GM18499 (cell line): ENCODE measurements at regions not wholly inside any gene's neighbourhood (a gene's known extent, or its start where the extent isn't known, plus 50 kb on each side); places are given as distances from the start of the nearest gene placed in this dataset.
A peak's percentile ranks its signal among the peaks of the same experiment; 100 is the strongest.

ENCODE experiments used
- ATAC-seq: cut with Tn5 transposase; IDR thresholded peaks from one replicate; pipeline ENCODE4 v1.9.1; 2021; ENCODE audit warnings: moderate number of reproducible peaks; ENCODE audit not compliant: insufficient read depth, unreplicated experiment

DNA sequence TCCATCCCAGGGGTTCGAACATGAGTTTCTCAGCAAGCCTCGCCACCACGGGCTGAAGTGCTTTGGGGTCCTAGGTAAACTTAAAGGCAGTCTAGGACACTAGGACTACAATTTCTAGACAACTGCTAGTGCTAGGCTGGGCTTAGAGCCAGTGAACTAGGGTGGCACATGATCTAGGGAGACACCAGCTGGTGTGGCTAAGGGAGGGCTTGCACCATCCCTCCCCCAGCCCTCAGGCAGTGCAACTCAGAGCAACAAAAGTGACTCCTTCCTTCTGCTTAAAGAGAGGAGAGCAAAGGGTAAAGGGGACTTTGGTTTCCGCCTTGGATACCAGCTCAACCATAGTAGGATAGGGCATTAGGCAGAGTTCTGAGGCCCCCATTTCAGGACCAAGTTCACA is 162.5 kb upstream of the AFF2 start:
- no peak for ATAC-seq

DNA sequence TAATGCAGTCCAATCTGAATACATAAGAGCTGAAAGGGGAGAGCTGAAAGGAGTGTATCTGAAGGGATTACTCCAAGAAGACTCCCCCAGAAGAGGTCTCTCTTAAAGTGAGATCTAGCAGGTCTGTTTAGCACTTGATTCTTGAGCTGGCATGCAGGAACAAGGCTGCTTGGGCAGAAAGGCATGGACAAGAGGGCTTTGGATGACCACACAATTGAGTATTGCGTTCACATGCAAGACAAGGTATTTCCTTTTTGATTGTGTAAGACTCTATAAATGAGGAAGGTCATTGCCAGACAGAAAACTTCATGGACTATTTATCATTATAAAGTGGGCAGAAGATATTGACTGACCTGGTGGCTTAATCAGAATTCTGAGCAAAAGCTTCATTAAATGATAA is 145.5 kb upstream of the AFF2 start:
- ATAC-seq = no peak

DNA sequence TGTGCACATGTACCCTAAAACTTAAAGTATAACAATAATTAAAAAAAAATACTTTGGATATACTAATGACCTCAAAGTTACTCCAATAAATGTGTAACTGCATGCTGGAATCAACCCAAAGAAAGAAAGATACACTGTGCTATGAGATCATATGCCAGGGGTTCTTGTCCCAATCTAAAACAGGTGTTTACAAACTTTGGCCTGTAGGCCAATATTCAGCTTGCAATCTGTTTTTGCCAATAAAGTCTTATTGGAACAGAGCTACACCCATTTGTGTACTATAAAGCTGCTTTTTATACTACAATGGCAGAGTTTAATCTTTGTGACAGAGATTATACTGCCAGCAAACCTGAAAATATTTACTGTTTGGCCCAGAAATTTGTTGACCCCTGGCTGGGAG is 138.8 kb upstream of the AFF2 start:
- ATAC-seq = no peak

DNA sequence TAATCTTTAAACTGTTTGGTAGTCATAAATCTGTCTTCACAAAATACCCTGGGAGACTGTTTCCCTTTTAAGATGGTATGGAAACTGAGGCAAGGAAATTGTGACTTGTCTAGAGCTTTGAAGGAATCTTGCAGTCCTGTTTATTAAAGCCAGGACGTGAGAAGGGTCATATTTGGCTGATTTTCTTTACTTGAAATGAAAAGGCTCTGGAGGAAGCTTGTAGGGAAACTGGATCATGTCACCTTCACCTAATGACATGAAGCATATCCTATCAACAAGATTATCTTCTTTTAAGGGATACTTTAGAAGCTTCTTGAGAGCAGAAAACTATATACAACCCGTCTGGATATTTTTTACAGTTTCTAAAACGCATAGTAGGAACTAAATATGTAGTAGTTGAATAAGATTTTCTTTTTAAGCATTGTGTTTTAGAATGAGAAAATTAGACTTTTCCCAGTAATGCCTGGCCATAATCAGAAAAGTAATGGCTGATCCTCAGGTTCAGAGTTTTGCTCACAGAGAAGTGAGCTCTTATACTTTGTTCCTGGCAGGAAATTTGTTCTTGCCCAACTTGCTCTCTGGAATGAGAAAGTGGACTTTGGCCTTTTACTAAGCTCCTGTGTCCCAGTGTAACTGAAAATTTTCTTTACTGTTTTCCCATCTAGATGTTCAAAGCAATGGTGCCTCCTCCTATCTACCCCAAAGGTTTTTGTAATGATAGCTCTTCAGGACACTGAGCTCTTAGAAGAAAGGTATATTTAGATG is 136.8 kb upstream of the AFF2 start:
- no peak for ATAC-seq

DNA sequence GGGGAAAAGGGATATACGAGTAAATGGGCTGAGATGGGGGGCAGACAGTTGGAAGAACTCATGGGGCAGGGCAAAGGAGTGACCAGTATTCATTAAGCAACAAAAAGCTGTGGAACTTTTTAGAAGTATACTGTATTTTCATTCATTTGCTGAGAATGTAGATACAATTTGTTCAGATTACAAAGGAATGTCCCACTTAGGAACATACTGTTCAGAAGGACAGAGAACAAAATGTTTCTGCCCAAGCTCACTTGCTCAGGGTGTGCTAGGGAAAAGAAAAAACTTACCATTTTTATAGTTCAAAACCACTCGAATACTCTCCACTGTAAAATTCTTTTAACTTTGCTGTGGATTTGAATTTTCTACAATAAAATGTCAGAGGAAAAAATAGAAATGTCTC is 135.2 kb upstream of the AFF2 start:
- no peak for ATAC-seq

DNA sequence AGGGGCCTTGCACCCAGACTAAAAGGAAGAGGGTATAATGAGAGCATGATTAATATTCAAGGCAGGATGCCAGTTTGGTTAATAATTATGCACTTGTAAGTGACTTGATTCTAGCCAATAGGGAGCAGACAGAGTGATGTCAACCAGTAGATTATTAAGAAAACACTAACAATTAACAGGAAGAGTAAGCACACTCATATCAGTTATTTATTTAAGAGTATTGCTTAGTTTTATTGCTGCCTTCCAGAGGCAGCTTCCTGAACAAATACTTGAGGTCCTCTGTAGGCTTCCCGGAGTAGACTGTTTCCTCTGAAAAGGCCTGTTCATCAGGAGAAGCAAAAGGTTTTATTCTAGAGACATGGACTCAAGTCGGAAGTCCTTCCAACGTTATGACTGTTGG is 129.1 kb upstream of the AFF2 start:
- no peak for ATAC-seq

DNA sequence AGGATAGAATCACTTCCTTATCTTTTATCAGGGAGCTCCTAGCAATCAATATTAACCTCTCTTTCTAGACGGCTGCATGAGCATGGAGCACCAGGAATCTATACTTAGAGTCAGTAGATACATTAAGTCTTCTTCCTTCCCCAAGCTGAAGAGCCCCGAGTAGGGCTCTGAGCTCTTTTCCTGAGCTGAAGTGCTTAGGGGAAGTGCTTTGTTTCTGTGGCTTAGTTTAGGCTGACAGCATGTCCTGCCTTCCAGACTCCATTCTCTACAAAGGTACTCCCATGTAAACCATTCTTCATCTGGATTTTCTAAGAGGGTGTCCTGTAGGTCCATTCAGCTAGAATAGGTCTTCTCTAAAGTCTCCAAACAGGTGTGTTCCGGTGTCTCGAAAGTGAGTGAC is 127.5 kb upstream of the AFF2 start:
- no peak for ATAC-seq

DNA sequence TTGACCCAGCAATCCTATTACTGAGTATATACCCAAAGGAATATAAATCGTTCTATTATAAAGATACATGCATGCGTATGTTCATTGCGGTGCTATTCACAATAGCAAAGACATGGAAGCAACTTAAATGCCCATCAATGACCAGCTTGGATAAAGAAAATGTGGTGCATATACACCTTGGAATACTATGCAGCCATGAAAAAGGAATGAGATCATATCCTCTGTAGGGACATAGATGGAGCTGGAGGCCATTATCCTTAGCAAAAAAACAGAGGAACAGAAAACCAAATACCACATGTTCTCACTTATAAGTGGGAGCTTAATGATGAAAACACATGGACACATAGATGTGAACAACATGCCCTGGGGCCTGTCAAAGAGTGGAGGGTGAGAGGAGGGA is 124.1 kb upstream of the AFF2 start:
- no peak for ATAC-seq

DNA sequence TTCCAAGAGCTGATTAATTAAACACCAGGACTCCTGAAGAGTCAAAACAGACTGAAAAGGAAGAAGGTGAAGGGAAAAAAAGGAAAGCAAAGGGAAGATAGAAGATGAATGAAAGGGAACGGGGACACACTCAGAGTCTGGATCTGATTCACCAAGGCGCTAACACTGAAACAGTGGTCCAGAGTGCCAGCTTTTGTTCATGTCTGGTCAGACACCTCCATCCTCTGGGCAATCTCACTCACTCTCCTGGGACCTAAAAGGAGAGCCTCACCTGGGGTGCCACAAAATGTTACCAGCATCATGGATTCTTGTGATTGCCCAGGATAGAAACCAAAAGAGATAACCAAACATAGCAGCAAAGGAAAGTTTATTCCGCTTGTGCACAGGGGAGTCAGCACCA is 120.3 kb upstream of the AFF2 start:
- no peak for ATAC-seq

DNA sequence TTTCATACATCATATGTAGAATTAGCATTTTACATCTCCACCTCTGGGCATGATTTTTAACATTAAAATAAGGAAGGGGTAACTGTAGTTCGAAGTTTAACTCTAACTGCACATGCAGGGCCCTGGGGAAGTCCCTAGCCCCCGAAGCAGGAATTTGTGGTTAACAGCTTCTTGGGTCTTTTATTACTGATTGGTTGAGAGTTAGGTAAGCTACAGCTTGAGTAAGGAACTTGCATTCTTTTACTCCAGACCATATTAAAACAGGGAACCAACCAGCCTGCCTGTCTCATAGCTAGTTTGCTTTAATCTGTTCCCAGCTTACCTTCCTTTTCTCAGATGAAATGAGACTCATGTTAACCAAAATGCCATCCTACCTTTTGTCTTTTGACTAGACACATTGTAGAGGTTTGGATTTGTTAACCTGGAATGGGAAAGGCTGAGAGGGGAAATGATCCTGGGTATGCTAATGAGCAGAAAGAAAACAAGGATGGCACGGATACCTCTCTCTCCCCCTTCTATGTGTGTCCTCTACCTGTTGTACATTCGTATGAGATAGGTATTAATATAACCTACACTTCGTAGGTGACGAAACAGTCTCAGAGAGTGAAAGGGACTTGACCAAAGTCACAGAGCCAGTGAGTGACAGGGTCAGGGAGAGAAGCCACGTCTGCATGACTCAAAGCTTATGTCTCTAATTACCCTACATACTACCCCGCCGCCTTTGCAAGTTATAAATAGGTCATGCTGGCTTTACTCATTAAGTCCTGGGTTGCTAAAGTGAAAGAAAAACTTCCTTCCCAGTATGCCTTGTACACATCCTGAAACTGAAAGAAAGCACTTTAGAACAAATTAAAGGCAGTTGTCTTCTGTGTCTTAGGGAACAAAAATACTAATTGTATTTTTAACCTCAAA is 119.5 kb upstream of the AFF2 start:
- peak; percentile 83 for ATAC-seq

DNA sequence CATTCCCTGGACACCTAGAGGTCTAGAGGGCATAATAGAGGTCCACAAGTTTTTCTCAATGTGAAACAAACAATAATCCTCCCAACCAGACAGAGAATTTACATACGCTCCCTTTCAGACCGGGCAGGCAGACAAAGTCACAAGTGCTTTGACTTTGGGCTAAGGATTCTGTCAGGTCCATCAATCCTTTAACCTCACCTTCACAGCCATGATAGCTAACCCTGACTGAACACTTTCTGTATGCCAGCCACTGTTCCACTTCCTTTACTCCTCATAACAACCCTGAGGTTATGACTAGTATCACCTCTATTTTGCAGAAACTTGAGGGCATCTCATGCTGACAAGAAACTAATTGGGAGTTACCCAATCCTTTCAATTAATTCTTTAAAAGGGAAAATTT is 118.8 kb upstream of the AFF2 start:
- peak; percentile 22 for ATAC-seq

DNA sequence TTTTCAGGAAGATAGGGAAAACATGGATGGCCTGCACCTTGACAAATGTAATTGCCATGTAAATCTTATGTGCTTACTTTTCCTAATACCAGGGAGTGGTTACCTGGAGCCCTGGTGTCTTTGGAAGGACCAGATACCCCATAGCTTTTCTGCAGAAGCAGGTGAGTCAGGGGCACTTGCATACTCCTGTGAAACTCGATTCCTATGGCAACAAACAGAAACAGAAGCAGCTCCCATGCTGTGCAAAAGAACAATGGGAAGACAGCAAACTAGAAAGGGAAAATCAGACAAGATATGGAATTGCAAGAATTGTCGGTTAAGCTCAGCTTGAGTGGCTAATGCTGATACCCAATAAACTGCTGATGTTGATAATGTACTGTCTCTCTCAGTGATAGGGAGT is 117.4 kb upstream of the AFF2 start:
- ATAC-seq = no peak

DNA sequence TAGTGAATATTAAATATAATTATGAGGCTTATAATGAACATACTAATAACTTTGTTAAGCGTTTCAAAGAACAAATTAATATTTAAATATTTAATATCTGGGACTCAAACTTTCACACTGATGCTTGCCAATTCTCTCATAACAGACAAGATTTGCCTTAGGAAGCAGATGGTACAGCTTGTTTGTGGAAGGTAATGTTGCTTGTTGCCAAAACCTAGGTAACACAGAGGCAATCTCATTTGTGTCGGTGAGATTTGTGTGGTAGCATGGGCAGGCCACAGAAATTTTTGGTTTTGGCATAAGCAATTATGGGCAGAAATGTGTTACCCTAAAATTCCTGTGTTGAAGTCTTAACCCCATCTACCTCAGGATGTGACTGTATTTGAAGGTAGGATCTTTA is 114.9 kb upstream of the AFF2 start:
- no peak for ATAC-seq

DNA sequence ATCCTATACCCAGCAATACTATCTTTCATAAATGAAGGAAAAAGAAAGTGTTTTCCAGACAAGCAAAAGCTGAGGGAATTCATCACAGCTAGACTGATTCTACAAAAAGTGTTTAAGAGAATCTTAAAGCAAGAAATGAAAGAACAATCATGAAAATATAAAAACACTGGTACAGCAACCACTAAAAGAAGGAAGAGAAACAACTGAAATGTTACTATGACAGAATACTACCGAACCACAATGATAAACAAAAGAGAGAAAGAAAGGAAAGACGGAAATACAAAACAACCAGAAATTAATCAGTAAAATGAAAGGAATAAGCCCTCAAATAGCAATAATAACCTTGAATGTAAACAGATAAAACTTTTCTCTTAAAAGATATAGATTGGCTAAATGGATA is 110.8 kb upstream of the AFF2 start:
- ATAC-seq = no peak

DNA sequence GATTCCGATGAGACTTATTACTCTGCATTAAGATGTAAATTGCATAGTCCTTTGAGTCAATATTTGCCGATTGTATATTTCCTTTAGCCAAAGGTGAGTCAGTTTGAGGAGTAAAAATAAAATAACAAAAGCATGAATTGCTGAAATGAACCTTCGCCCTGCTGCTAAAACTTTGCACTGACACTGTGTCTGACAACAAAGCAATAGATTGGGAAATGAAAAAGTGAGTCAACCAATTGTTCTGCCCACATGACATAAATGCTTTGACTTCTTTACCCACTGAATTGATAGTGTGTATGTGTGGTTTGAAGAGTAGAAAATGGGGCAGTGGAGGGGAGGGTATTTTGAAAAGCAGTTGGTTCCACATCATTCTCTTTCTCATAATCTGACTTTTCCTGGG is 88.4 kb upstream of the AFF2 start:
- ATAC-seq = no peak

DNA sequence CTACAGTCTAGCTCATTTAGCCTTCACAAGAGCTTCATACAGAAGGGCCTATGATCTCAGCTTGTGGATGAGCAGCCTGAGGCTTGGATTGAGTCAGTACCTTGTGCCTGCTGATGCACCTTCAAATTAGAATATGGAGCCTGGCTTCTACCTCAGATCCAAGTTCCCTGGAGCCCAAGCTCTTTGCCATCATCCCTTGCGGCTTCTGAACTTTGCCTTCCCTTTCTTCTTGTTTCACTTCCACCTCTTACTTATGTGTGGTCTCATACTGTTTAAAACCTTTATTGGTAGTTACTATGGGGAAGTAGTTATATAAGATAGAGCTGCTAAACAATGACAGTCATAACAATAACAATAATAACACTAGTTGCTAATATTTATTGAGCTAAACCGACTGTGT is 84.3 kb upstream of the AFF2 start:
- no peak for ATAC-seq

DNA sequence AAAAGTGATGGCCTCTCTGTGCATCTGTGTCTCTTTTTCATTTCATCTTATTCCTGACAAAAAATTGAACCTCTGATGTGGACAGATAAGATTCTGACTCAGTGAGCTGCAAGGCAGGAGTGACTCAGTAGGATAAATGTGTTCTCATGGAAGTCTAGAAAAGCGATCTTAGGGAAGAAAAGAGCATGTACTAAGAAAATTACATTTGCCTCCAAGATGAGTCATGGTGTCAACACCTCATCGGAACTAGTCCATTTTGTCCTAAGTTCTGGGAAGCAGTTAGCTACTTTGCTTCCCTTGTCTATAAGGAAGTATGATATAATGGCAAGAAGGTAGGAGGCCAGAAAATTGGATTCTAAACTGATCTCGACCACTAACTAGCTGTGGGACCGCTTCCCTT is 83.5 kb upstream of the AFF2 start:
- no peak for ATAC-seq

DNA sequence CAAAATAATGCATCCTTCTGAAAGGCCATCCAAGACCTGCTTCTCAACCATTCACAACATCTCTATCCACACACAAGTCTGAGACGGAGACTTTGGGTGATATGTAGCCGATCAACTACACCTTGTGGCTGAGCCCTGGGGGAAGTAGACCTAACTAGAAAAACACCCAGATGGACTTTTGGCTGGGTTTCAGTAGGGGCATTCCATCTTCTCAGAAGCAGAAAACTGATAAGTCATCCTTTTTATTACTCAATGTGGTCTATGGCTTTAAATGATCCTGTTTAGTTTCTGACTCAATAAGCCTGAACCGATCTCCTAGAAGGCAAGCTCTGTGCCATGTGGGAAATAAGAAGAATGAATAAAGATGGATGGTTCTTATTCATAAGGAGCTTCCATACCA is 82.5 kb upstream of the AFF2 start:
- no peak for ATAC-seq

DNA sequence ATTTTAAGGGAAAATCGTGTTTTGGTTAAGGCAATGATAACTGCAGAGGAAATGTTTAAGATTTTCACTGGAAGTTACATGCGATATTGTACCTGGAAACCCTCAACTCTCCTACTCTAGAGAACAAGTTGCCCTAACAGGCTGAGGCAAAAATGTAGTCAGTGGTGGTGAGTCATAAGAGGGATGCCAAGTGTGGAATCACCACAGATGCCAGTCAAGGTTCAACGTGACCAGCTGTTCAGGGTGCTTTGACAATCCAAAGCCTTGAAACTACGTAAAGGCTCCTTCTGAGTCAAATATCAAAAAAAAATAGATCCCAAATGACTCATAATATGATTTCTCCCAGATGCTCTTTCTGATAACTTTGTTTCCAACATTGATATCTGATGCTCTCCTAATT is 77.9 kb upstream of the AFF2 start:
- ATAC-seq = no peak

DNA sequence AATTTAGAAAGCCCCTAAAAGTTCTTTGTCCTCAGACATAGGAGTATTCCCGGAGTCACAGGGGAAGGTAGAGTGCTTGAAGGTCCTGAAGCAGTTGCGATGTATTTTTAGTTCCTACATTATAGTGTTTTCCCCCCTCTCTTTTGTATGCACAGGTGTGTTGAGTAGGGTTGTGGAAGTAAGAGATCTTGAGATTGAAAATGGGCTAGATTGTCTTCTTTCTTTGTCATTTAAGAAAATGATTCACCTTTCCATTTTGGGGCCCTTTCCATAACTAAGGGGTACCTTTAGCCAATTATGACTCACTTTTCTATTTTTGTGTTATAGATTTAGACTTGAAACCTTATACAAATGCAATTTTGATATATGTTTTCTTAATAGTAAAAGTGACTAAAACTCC is 75.8 kb upstream of the AFF2 start:
- no peak for ATAC-seq

DNA sequence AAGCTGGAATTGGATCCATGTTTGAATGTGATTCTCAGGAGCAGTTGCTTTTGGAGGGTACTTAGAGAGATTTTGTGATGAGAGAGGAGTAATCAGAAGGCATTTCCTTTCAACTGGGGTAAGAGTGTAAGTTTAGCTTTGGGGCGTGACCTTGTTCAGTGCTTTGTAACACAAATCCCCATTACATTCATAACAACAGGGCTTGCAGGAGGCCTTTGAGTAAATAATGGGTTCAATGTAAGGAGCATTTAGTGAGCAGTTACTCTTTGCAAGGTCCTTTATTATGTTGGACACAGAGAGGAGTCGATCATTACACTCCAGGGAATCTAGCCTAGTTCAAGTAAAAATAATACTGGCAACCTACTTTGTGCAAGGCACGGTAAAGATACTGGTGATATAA is 74.0 kb upstream of the AFF2 start:
- ATAC-seq = no peak

DNA sequence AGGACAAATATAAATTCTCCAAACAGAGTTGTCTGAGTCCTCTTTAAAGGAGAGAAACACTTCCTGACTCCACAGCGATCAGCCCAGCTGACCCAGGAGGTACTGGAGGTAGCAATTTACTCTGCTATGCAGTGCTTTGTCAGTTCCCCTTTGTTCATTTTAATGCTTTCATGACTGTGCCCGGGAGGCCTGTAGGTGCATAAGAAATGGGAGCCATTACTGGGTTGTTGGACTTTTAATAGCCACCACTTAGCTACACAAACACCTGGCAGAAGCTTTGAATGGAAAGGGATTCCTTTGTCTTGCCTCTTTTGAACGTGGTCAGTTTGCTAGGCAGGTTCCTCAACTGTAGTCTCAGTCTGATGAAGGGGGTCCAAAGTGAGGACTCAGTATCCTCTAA is 59.0 kb upstream of the AFF2 start:
- ATAC-seq = no peak
